Glutamatergic neuron (in vitro differentiated cells): ENCODE measurements at regions not wholly inside any gene's neighbourhood (a gene's known extent, or its start where the extent isn't known, plus 50 kb on each side); places are given as distances from the start of the nearest gene placed in this dataset.

Experiments used
- DNase-seq: peaks from one replicate; pipeline ENCODE4 v3.0.0; 2022
- H3K27ac Mint-ChIP-seq: one replicate; pipeline ENCODE4 v1.8.0; 2020; ENCODE audit warnings: mild to moderate bottlenecking, mixed read lengths, inconsistent platforms; ENCODE audit not compliant: unreplicated experiment
- H3K27me3 Mint-ChIP-seq: one replicate; pipeline ENCODE4 v1.8.0; 2020; ENCODE audit warnings: mild to moderate bottlenecking, moderate library complexity, mixed read lengths, inconsistent platforms; ENCODE audit not compliant: unreplicated experiment
- H3K36me3 Mint-ChIP-seq: one replicate; pipeline ENCODE4 v1.8.0; 2020; ENCODE audit warnings: mild to moderate bottlenecking, mixed read lengths, inconsistent platforms; ENCODE audit not compliant: unreplicated experiment
- H3K4me1 Mint-ChIP-seq: one replicate; pipeline ENCODE4 v1.8.0; 2020; ENCODE audit warnings: mild to moderate bottlenecking, low read depth, mixed read lengths, inconsistent platforms; ENCODE audit not compliant: unreplicated experiment
- H3K4me3 Mint-ChIP-seq: one replicate; pipeline ENCODE4 v1.8.0; 2020; ENCODE audit warnings: mild to moderate bottlenecking, mixed read lengths, inconsistent platforms; ENCODE audit not compliant: unreplicated experiment
- H3K9me3 Mint-ChIP-seq: one replicate; pipeline ENCODE4 v1.8.0; 2020; ENCODE audit warnings: mild to moderate bottlenecking, moderate library complexity, mixed read lengths, inconsistent platforms; ENCODE audit not compliant: unreplicated experiment
- TF ChIP-seq, protein P1 (sequence below): fragments of 200-600 bp; sonication (generic); IDR thresholded peaks from one replicate; pipeline ENCODE4 v1.5.0; 2021; ENCODE audit not compliant: partially characterized antibody, unreplicated experiment

GRCh38 chr12:90077756-90078155 is 369.1 kb upstream of the ATP2B1 start:
- H3K4me3 Mint-ChIP-seq = no peak overlapping the region
- TF ChIP-seq, protein P1, sequence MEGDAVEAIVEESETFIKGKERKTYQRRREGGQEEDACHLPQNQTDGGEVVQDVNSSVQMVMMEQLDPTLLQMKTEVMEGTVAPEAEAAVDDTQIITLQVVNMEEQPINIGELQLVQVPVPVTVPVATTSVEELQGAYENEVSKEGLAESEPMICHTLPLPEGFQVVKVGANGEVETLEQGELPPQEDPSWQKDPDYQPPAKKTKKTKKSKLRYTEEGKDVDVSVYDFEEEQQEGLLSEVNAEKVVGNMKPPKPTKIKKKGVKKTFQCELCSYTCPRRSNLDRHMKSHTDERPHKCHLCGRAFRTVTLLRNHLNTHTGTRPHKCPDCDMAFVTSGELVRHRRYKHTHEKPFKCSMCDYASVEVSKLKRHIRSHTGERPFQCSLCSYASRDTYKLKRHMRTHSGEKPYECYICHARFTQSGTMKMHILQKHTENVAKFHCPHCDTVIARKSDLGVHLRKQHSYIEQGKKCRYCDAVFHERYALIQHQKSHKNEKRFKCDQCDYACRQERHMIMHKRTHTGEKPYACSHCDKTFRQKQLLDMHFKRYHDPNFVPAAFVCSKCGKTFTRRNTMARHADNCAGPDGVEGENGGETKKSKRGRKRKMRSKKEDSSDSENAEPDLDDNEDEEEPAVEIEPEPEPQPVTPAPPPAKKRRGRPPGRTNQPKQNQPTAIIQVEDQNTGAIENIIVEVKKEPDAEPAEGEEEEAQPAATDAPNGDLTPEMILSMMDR = no peak
- DNase-seq = no peak

DNA sequence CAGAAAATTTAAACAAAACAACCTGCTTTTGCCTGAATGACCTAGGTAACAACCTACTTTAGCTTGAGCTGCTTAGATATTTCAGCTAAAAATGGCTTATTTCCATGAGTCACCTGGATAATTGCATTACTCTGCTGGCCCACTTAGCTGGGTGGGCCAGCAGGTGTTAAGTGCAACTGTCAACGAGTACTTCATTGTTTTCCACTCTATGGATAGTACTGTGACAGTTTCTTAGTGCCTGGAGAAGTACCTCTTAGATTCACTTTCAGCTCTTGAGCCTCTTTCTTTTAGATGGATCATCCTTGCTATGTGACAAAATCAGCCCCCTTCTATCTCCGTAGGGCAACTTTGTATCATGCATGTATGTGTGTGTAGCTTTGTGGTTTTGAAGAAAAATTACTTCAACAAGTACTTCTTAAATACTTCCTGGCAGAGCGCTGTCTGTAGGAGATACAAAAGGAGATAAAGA is 368.2 kb upstream of the ATP2B1 start:
- peaks cover 2% of the 10 kb centered on the region for H3K9me3 Mint-ChIP-seq
- H3K27me3 Mint-ChIP-seq = no peaks in the 10 kb centered on the region
- H3K4me3 Mint-ChIP-seq = no peak overlapping the region
- TF ChIP-seq, protein P1 = no peak
- H3K27ac Mint-ChIP-seq = no peak overlapping the region
- no peaks in the 10 kb centered on the region for H3K4me1 Mint-ChIP-seq
- no peaks in the 10 kb centered on the region for H3K36me3 Mint-ChIP-seq
- DNase-seq = no peak

More at GRCh38 chr12:90077756-90078155, 369.1 kb upstream of the ATP2B1 start:
- Mint-ChIP-seq H3K27me3 (no peaks in the 10 kb centered on the region), H3K4me1 (no peaks in the 10 kb centered on the region), H3K9me3 (peaks cover 2% of the 10 kb centered on the region), H3K36me3 (no peaks in the 10 kb centered on the region), H3K27ac (no peak overlapping the region)

GRCh38 chr12:90075685-90076084 is 367.0 kb upstream of the ATP2B1 start:
- H3K36me3 Mint-ChIP-seq = peaks cover 1% of the 10 kb centered on the region
- TF ChIP-seq, protein P1 = no peak
- no peak overlapping the region for H3K4me3 Mint-ChIP-seq
- DNase-seq = no peak
- H3K4me1 Mint-ChIP-seq = no peaks in the 10 kb centered on the region
- no peak overlapping the region for H3K27ac Mint-ChIP-seq
- peaks cover 2% of the 10 kb centered on the region for H3K9me3 Mint-ChIP-seq
- peaks cover 2% of the 10 kb centered on the region for H3K27me3 Mint-ChIP-seq

DNA sequence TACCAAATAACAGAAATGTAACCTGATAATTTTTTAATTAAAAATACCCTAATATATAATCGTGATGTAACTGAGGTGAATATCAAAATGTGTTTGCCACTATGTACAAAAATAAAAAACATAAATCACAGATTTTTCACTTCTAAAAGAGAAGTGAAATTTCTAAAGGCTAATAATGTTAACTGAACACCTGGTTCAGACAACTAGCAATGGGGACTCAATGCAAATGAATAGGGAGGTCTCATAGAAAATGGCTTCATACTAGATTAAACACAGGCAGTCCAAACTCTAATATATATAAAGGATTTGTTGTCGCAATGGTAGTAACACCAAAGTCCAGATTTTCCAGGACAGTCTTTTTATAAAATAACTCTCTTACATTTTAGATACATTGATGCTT is 365.4 kb upstream of the ATP2B1 start:
- TF ChIP-seq, protein P1 = no peak
- Mint-ChIP-seq H3K9me3 (peaks cover 5% of the 10 kb centered on the region), H3K4me3 (no peak overlapping the region), H3K27me3 (peaks cover 3% of the 10 kb centered on the region), H3K36me3 (peaks cover 5% of the 10 kb centered on the region), H3K4me1 (no peaks in the 10 kb centered on the region), H3K27ac (no peak overlapping the region)
- no peak for DNase-seq

DNA sequence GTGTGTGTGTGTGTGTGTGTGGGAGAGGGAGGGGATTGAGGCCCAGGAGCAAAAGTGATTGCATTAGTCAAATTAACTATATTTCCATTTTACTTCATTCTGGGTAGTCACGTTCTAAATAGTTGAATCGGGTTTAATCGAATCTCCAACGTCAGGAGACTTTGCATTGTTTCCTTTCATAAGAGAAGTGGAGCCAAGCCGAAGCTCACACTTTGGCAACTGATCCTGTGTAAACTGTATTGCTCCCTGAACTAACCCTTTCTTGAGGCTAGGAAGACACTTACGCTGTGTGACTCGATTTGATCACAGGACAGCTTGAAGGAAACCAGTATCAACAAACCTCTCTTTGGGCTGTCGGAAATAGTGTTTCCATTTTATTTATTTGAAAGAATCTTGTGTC is 363.4 kb upstream of the ATP2B1 start:
- TF ChIP-seq, protein P1 = no peak
- Mint-ChIP-seq H3K36me3 (peaks cover 5% of the 10 kb centered on the region), H3K4me1 (peaks cover 2% of the 10 kb centered on the region), H3K4me3 (no peak overlapping the region), H3K9me3 (peaks cover 5% of the 10 kb centered on the region), H3K27me3 (peaks cover 3% of the 10 kb centered on the region), H3K27ac (no peak overlapping the region)
- no peak for DNase-seq
